GM21723 (cell line): ENCODE measurements at regions not wholly inside any gene's neighbourhood (a gene's known extent, or its start where the extent isn't known, plus 50 kb on each side); places are given as distances from the start of the nearest gene placed in this dataset.
"Not testable (repeated sequence)": the region's sequence is repeated elsewhere in the genome, so short reads cannot be mapped to it uniquely, and the experiment has no call there.

Experiments
- ATAC-seq: cut with Tn5 transposase; IDR thresholded peaks from one replicate; pipeline ENCODE4 v1.9.1; 2021; ENCODE audit warnings: mild to moderate bottlenecking, moderate library complexity; ENCODE audit not compliant: unreplicated experiment

GRCh38 chr22:46040471-46041465 lies 63.8 kb upstream of the WNT7B start:
- no peak for ATAC-seq

DNA sequence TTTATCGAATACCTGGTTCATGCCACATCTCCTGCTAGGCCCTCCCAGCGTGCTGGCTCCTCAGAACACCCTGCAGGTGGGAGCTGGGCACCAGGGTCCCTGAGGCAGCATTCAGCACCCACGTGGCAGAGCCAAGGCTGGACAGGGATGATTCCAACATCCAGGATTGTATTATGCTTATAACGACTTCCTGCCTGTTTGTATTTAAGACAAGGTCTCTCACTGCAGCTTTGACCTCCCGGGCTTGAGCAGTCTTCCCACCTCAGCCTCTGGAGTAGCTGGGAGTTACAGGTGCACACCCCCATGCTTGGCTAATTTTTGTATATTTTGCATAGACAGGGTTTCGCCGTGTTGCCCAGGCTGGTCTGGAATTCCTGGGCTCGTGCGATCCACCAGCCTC lies 64.7 kb upstream of the WNT7B start:
- ATAC-seq, result no peak

- no peak for ATAC-seq
Measured at GRCh38 chr22:46042786-46043185, 65.8 kb upstream of the WNT7B start.

DNA sequence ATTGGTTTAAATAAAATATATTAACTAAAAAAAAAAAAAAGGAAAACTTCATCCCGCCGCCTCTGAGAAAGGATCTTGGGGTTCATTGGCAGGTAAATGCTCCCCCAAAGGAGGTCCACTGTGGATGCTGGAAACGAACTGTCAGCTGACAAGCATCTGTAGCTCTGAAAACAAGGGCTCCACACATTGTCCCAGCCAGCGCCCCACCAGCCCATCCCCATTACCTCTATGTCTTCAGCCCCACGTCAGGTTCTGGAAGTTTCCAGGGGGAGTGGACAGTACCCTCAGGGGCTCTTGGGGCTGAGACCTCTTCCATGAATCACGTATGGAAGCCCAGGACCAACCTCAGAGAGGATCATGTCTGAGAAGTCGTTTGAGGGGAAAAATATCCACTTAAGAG lies 66.4 kb upstream of the WNT7B start:
- no peak for ATAC-seq

- ATAC-seq, result no peak
Measured at GRCh38 chr22:46043816-46044620, 67.1 kb upstream of the WNT7B start.

DNA sequence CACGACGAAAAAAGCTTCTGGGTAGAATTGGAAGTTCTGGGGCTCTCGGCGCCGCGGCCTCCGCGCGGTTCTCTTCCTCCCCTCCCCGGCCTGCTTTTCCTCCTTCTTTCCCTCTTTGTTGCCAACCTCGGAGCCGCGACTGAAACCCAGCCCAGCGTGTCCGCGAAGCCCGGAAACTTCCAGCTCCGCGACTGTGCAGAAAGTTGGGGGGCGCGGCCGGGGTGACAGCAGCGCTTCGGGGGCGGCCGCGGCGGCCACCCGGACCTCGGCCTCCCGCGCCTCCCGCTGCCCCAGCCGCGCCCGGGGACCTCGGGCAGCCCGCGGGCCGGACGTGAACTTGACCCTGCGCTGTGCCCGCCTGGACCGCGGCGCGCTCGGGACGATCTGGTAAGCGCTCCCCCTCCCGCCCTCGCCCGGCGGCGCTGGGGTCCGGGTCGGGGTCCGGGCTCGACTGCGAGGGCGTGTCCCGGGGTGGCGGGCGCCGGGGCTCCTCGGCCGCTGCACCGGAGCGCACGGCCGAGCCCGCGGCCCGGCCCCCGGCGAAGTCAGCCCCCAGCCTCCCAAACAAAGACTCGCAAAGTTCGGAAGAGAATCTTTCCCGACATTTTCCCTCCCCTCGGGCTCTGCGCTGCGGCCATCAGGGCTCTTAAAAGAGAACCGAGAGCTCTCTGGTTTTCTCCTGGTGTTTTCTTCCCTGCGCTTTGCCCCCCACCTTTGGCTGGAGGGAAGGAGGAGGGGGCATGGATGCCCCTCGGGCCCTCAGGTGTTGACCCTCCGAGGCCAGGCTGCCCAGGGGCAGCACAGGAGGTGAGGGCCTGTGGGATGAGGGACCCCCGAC lies 67.9 kb upstream of the WNT7B start:
- ATAC-seq, result no peak

DNA sequence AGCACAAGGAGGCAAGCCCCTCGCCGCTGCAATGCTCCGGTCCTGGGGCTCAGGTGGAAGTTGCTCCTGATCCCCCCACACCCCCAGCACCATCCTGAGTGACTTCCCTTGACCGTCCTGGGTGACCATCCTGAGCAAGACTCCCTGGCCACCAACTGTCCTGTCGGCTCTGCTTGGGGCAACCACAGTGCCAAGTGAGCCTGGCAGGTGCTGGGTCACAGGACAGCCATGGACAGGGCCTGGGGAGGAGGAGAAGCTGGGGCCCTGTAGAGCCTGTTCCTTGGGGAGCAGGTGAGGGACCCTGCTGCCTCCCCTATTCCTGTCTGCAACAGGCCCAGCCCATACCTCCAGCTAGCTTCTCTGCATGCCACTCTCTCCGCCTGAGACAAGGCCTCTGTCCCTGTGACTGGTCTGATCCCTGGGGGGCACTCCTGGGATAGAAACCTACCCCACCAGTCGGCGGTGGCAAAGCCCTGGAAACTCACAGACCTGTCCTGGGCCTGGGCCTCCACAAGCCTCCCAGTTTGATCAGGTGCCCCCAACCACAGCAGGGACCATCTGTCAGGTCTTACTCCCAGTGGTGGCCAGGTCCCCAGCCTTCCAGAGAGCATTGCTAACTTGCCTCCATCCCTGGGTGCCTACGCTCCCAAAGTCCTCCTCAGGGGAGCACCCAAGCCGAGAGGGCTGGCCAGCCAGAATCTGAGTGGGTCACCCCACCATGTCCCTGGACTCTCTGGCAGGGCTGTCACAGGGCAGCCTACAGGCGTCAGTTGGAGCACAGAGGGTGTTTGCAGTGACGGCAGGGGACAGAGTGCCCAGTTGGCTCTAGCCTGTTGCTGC lies 68.7 kb upstream of the WNT7B start:
- ATAC-seq, result no peak

GRCh38 chr22:46046299-46046685 lies 69.3 kb upstream of the WNT7B start:
- no peak for ATAC-seq

GRCh38 chr22:46047226-46047625 lies 70.3 kb upstream of the WNT7B start:
- ATAC-seq, result no peak

DNA sequence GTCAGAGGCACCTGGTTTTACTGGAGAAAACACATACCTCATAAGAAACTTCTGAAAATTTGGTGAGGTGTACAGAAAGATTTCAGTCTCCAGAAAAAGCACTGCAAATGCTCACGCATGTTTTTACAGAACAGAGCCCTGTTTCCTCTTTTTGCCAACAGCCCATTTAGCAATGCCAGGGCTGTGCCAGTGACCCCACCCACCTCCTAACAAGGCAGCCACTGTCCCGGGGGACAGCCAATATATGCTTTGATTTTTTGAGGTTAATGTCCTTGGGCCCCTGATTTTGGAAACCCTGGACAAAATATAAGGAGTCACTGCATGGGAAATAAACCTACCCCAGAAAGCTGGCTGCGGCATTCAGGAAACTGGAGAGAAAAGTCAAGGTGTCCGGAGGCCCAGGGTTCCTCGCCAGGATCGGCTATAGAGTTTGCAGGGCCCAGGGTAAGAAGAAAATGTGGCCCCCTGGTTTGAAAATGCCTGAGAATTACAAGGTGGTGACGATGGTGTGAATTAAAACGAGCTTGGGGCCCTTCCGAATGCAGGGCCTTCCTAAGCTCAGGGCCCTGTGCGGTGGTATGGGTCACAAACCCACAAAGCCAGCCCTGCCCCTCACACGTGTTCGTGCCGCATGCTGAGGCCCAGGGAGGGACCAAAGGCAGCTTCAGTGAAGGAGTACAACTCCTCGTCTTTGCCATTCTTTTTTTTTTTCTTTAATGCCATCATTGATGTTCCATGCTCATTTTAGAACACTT lies 71.1 kb upstream of the WNT7B start:
- ATAC-seq, result no peak

DNA sequence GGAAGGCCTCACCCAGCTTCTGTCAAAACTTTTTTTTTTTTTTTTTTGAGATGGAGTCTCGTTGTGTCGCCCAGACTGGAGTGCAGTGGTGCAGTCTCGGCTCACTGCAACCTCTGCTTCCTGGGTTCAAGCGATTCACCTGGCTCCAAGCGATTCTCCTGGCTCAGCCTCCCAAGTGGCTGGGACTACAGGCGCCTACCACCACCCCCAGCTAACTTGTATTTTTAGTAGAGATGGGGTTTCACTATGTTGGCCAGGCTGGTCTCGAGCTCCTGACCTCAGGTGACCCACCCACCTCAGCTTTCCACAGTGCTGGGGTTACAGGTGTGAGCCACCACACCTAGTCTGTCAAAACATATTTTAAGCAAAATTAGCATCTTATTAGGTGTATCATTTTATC lies 71.7 kb upstream of the WNT7B start:
- ATAC-seq, result not testable (repeated sequence)

- ATAC-seq, result no peak
Measured at GRCh38 chr22:46049726-46050450, 72.9 kb upstream of the WNT7B start.

- ATAC-seq, result no peak
Measured at GRCh38 chr22:46050451-46050845, 73.5 kb upstream of the WNT7B start.

- no peak for ATAC-seq
Measured at GRCh38 chr22:46050916-46051614, 74.1 kb upstream of the WNT7B start.

GRCh38 chr22:46051646-46052045 lies 74.7 kb upstream of the WNT7B start:
- no peak for ATAC-seq

- ATAC-seq, result no peak
Measured at GRCh38 chr22:46052331-46052771, 75.4 kb upstream of the WNT7B start.

- ATAC-seq, result no peak
Measured at GRCh38 chr22:46052801-46053562, 76.0 kb upstream of the WNT7B start.
